DOHH2 (cell line): ENCODE measurements at regions not wholly inside any gene's neighbourhood (a gene's known extent, or its start where the extent isn't known, plus 50 kb on each side); places are given as distances from the start of the nearest gene placed in this dataset.

Experiments used
- H3F3A ChIP-seq: fragments of 200-600 bp; sonication (generic), shearing (Covaris generic); 2 replicates; pipeline ENCODE4 v1.6.0; 2016; ENCODE audit warnings: antibody characterized with exemption, mild to moderate bottlenecking; ENCODE audit not compliant: control insufficient read depth, insufficient read depth
- H3K27ac ChIP-seq: fragments of 200-600 bp; sonication (generic); 2 replicates; pipeline ENCODE4 v1.5.1; 2014; ENCODE audit warnings: low read depth, mild to moderate bottlenecking, low read length, moderate library complexity
- H3K27me3 ChIP-seq: fragments of 200-600 bp; sonication (generic); 2 replicates; pipeline ENCODE4 v1.6.1; 2014; ENCODE audit warnings: mild to moderate bottlenecking, low read length, mixed read lengths; ENCODE audit not compliant: control insufficient read depth
- H3K36me3 ChIP-seq: fragments of 200-600 bp; sonication (generic); 2 replicates; pipeline ENCODE4 v1.6.1; 2014; ENCODE audit warnings: mild to moderate bottlenecking, low read length, moderate library complexity, mixed read lengths; ENCODE audit not compliant: control insufficient read depth
- H3K4me1 ChIP-seq: fragments of 200-600 bp; sonication (generic); 2 replicates; pipeline ENCODE4 v1.6.1; 2014; ENCODE audit warnings: mild to moderate bottlenecking, low read length, mixed read lengths; ENCODE audit not compliant: control insufficient read depth
- H3K4me2 ChIP-seq: fragments of 200-600 bp; sonication (generic); 2 replicates; pipeline ENCODE4 v1.6.0; 2014; ENCODE audit warnings: mild to moderate bottlenecking, low read length, moderate library complexity
- H3K4me3 ChIP-seq: fragments of 200-600 bp; sonication (generic); 2 replicates; pipeline ENCODE4 v1.5.1; 2014; ENCODE audit warnings: mild to moderate bottlenecking, low read length, mixed read lengths
- H3K79me2 ChIP-seq: fragments of 200-600 bp; sonication (generic); 2 replicates; pipeline ENCODE4 v1.6.1; 2014; ENCODE audit warnings: mild to moderate bottlenecking, low read length, mixed read lengths; ENCODE audit not compliant: control insufficient read depth
- H3K9me2 ChIP-seq: fragments of 200-600 bp; sonication (generic); replicated peaks from 2 replicates; pipeline ENCODE4 v1.6.1; 2014; ENCODE audit warnings: mild to moderate bottlenecking, low read length, mixed read lengths; ENCODE audit not compliant: control insufficient read depth
- H3K9me3 ChIP-seq: fragments of 200-600 bp; sonication (generic); 2 replicates; pipeline ENCODE4 v1.6.1; 2014; ENCODE audit warnings: antibody characterized with exemption, low read length, mixed read lengths; ENCODE audit not compliant: control insufficient read depth, insufficient read depth
- H4K20me1 ChIP-seq: fragments of 200-600 bp; sonication (generic); 2 replicates; pipeline ENCODE4 v1.6.0; 2014; ENCODE audit warnings: low read depth, mild to moderate bottlenecking, antibody characterized with exemption, low read length, moderate library complexity; ENCODE audit not compliant: control insufficient read depth, insufficient read depth
- EZH2phosphoT487 ChIP-seq: fragments of 200-600 bp; sonication (generic); IDR thresholded peaks from 2 replicates; pipeline ENCODE4 v1.6.1; 2017; ENCODE audit warnings: borderline replicate concordance, mild to moderate bottlenecking, antibody characterized with exemption, low read length, moderate library complexity, mixed read lengths
- TF ChIP-seq, protein P1 (sequence below): fragments of 200-600 bp; sonication (generic); IDR thresholded peaks from one replicate; pipeline ENCODE4 v1.5.1; 2014; ENCODE audit warnings: antibody characterized with exemption, mild to moderate bottlenecking, low read depth, low read length; ENCODE audit not compliant: poor library complexity, severe bottlenecking

- Histone ChIP-seq H3K4me1 (no peaks in the 10 kb centered on the region), H3K27ac (no peak overlapping the region), H3K27me3 (no peaks in the 10 kb centered on the region), H3K4me3 (no peak overlapping the region), H3K9me2 (no peaks in the 10 kb centered on the region), H3F3A (no peaks in the 10 kb centered on the region), H3K79me2 (no peaks in the 10 kb centered on the region), H3K4me2 (no peak overlapping the region), H3K36me3 (no peaks in the 10 kb centered on the region), H3K9me3 (no peaks in the 10 kb centered on the region), H4K20me1 (no peaks in the 10 kb centered on the region)
- TF ChIP-seq EZH2phosphoT487: no peak
- TF ChIP-seq, protein P1, sequence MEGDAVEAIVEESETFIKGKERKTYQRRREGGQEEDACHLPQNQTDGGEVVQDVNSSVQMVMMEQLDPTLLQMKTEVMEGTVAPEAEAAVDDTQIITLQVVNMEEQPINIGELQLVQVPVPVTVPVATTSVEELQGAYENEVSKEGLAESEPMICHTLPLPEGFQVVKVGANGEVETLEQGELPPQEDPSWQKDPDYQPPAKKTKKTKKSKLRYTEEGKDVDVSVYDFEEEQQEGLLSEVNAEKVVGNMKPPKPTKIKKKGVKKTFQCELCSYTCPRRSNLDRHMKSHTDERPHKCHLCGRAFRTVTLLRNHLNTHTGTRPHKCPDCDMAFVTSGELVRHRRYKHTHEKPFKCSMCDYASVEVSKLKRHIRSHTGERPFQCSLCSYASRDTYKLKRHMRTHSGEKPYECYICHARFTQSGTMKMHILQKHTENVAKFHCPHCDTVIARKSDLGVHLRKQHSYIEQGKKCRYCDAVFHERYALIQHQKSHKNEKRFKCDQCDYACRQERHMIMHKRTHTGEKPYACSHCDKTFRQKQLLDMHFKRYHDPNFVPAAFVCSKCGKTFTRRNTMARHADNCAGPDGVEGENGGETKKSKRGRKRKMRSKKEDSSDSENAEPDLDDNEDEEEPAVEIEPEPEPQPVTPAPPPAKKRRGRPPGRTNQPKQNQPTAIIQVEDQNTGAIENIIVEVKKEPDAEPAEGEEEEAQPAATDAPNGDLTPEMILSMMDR: no peak
These were observed 1272.6 kb downstream of the PCDH19 start for GRCh38 chrX:99137488-99137887.

DNA sequence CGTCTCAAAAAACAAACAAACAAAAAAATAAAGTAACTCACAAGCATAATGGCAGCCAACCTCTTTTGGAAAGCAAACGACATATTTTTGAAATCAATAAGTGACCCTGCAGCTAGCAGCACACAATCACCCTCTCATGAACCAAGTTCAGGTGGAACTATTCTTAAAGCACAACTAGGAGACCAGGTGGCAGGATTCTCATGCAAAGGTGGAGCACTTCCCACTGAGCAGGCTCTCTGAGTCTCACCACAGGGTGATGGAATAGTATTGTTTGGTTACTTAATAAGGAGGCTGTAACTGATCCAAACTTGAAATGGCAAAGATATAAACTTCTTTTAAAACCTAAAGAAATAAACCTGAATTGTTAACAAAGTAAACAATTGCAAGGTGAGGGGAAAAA, 1293.1 kb downstream of the PCDH19 start:
- Histone ChIP-seq H3K27ac (no peak overlapping the region), H3K4me1 (no peaks in the 10 kb centered on the region), H3K4me3 (no peak overlapping the region), H3K79me2 (no peaks in the 10 kb centered on the region), H3K9me2 (no peaks in the 10 kb centered on the region), H3K4me2 (no peak overlapping the region), H3F3A (no peaks in the 10 kb centered on the region), H3K36me3 (no peaks in the 10 kb centered on the region), H3K27me3 (no peaks in the 10 kb centered on the region), H4K20me1 (no peaks in the 10 kb centered on the region), H3K9me3 (no peaks in the 10 kb centered on the region)
- no peak for TF ChIP-seq EZH2phosphoT487
- TF ChIP-seq, protein P1: no peak

DNA sequence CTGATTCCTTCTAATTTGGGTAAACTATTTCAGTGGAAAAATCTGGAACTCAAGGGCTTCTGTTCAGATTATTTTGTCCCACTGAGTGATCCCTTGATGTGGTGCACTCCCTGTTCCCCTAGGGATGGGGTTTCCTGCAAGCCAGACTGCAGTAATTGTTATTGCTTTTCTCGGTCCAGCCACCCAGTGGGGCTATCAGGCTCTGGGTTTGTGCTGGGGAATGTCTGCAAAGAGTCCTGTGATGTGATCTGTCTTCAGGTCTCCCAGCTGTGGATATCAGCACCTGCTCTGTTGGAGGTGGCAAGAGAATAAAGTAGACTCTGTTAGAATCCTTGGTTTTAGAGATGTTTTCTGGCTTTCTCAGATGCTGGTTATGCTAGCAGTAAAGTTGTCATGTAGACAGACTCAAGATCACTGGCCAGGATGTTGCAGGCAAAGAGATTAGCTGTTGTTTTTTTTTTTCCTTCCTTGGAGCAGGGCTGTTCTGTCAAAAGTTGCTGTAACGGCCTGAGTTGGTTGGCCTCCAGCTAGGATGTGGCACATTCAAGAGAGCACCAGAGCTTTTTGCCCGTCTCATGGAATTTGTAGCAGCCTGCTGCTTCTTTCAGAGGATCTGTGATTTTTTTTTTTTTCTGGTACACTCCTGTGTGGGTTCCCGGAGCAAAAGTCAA, 1314.0 kb downstream of the PCDH19 start:
- H3K4me3 ChIP-seq: no peak overlapping the region
- no peaks in the 10 kb centered on the region for H3K4me1 ChIP-seq
- no peaks in the 10 kb centered on the region for H3K79me2 ChIP-seq
- H3K27ac ChIP-seq: no peak overlapping the region
- H3K36me3 ChIP-seq: no peaks in the 10 kb centered on the region
- no peaks in the 10 kb centered on the region for H3K27me3 ChIP-seq
- TF ChIP-seq, protein P1: no peak
- TF ChIP-seq EZH2phosphoT487: no peak
- H3K9me2 ChIP-seq: no peaks in the 10 kb centered on the region
- no peaks in the 10 kb centered on the region for H3K9me3 ChIP-seq
- H4K20me1 ChIP-seq: no peaks in the 10 kb centered on the region
- H3K4me2 ChIP-seq: no peak overlapping the region
- no peaks in the 10 kb centered on the region for H3F3A ChIP-seq
